OCI-LY1 (cell line): ENCODE measurements at regions not wholly inside any gene's neighbourhood (a gene's known extent, or its start where the extent isn't known, plus 50 kb on each side); places are given as distances from the start of the nearest gene placed in this dataset.

Source experiments
- EZH2 ChIP-seq: fragments of 200-600 bp; sonication (generic), shearing (Covaris generic); IDR thresholded peaks from 2 replicates; pipeline ENCODE4 v1.8.0; 2017; ENCODE audit warnings: borderline replicate concordance, mixed run types, mild to moderate bottlenecking, antibody characterized with exemption, low read length, moderate library complexity, mixed read lengths
- TF ChIP-seq, protein P1 (sequence below): fragments of 200-600 bp; sonication (generic), shearing (Covaris generic); IDR thresholded peaks from 2 replicates; pipeline ENCODE4 v1.5.1; 2017; ENCODE audit warnings: mild to moderate bottlenecking, antibody characterized with exemption, low read length, moderate library complexity, mixed read lengths

DNA sequence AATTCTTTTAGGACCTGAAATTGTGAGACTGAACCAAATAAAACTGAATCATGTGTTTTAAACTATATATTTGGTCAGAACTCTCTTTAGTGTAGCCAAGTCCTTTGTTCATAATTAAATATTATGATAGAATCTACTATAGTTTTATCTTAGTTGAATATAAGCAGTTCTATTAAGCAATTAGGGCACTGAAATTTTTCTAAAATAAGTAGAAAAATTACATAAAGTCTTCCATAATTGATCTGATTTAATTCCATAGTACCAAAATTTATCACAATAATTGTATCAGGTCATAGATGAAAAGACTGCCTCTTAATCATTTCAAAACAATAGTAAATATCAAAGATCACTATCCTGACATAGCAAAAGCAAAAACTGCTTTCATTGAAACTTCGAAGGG lies 90.1 kb upstream of the BET1 start:
- no peak for TF ChIP-seq EZH2
- TF ChIP-seq, protein P1, sequence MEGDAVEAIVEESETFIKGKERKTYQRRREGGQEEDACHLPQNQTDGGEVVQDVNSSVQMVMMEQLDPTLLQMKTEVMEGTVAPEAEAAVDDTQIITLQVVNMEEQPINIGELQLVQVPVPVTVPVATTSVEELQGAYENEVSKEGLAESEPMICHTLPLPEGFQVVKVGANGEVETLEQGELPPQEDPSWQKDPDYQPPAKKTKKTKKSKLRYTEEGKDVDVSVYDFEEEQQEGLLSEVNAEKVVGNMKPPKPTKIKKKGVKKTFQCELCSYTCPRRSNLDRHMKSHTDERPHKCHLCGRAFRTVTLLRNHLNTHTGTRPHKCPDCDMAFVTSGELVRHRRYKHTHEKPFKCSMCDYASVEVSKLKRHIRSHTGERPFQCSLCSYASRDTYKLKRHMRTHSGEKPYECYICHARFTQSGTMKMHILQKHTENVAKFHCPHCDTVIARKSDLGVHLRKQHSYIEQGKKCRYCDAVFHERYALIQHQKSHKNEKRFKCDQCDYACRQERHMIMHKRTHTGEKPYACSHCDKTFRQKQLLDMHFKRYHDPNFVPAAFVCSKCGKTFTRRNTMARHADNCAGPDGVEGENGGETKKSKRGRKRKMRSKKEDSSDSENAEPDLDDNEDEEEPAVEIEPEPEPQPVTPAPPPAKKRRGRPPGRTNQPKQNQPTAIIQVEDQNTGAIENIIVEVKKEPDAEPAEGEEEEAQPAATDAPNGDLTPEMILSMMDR = no peak
